Activated T-helper 17 cell treated with anti-CD3 and anti-CD28 coated beads, Interleukin-2, amount 50 U/mL, for 72 hours (primary cell): ENCODE measurements at regions not wholly inside any gene's neighbourhood (a gene's known extent, or its start where the extent isn't known, plus 50 kb on each side); places are given as distances from the start of the nearest gene placed in this dataset.

Experiments
- ATAC-seq: fragments of 150-1000 bp; cut with Tn5 transposase; replicated peaks from 2 replicates; pipeline ENCODE4 v1.10.0; 2021; ENCODE audit warnings: mild to moderate bottlenecking, moderate library complexity
- H3K27ac Mint-ChIP-seq: one replicate; pipeline ENCODE4 v1.8.0; 2022; ENCODE audit warnings: mixed read lengths
- H3K27me3 Mint-ChIP-seq: one replicate; pipeline ENCODE4 v1.8.0; 2022; ENCODE audit warnings: mixed read lengths
- H3K36me3 Mint-ChIP-seq: one replicate; pipeline ENCODE4 v1.8.0; 2022; ENCODE audit warnings: low read depth, mild to moderate bottlenecking, mixed read lengths
- H3K4me1 Mint-ChIP-seq: one replicate; pipeline ENCODE4 v1.8.0; 2022; ENCODE audit warnings: mixed read lengths
- H3K4me3 Mint-ChIP-seq: one replicate; pipeline ENCODE4 v1.8.0; 2022; ENCODE audit warnings: mild to moderate bottlenecking, mixed read lengths
- H3K9me3 Mint-ChIP-seq: one replicate; pipeline ENCODE4 v1.8.0; 2022; ENCODE audit warnings: mixed read lengths

GRCh38 chr7:17118412-17118811, 180.0 kb upstream of the AHR start:
- Mint-ChIP-seq H3K36me3 (no peaks in the 10 kb centered on the region), H3K27ac (no peak overlapping the region), H3K4me1 (peaks cover 13% of the 10 kb centered on the region), H3K9me3 (peaks cover 6% of the 10 kb centered on the region), H3K27me3 (no peaks in the 10 kb centered on the region), H3K4me3 (no peak overlapping the region)
- no peak for ATAC-seq

GRCh38 chr7:17120756-17121155, 177.7 kb upstream of the AHR start:
- Mint-ChIP-seq H3K27ac (no peak overlapping the region), H3K36me3 (no peaks in the 10 kb centered on the region)

DNA sequence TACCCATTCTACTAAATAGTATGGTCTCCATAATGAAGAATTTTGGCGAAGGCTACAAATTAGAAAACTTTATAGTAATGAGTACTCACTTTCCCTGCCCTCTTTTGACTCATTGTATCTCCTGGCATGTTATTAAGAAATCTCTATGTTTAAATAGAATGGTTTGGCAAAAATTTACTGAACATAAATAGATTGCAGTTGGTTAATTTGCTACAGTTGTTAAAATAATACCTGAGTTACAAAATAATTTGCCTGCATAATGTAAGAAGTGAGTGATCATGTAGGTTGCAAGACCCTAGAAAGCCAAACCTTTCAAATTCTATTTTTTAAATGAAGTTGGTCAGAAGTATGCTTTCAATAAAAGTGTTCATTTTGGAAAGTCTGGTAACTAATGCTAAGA, 176.8 kb upstream of the AHR start:
- Mint-ChIP-seq H3K4me1 (peaks cover 27% of the 10 kb centered on the region), H3K9me3 (no peaks in the 10 kb centered on the region), H3K27me3 (no peaks in the 10 kb centered on the region), H3K27ac (no peak overlapping the region), H3K4me3 (no peak overlapping the region), H3K36me3 (no peaks in the 10 kb centered on the region)
- no peak for ATAC-seq

More at GRCh38 chr7:17120756-17121155, 177.7 kb upstream of the AHR start:
- ATAC-seq = no peak
- Mint-ChIP-seq H3K9me3 (no peaks in the 10 kb centered on the region), H3K4me3 (no peak overlapping the region), H3K27me3 (no peaks in the 10 kb centered on the region), H3K4me1 (peaks cover 20% of the 10 kb centered on the region)

DNA sequence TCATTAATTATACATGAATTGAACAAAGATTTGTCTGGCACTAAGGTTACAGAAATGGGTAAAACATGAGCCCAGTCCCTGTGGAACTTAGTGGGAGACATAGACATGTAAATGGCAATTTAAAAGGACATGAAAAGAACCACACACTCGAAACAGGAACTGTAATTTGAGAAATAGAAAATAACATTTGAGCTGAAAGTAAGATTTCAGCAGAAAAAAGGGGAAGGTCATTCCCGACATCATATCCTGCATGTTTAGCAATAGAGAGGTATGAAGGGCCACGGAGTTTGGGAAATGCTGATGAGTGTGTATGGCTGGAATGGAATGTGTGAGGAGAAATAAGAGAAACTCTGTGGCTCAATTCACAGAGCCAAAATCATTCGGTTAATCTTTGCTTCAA, 175.4 kb upstream of the AHR start:
- H3K36me3 Mint-ChIP-seq = no peaks in the 10 kb centered on the region
- H3K4me3 Mint-ChIP-seq = peak overlapping the region; percentile 22
- H3K4me1 Mint-ChIP-seq = peaks cover 30% of the 10 kb centered on the region
- no peak for ATAC-seq
- H3K27ac Mint-ChIP-seq = no peak overlapping the region
- H3K9me3 Mint-ChIP-seq = peaks cover 8% of the 10 kb centered on the region
- no peaks in the 10 kb centered on the region for H3K27me3 Mint-ChIP-seq

- H3K9me3 Mint-ChIP-seq = peaks cover 11% of the 10 kb centered on the region
- H3K4me3 Mint-ChIP-seq = peak overlapping the region; percentile 59
- H3K27me3 Mint-ChIP-seq = no peaks in the 10 kb centered on the region
- ATAC-seq = peak; percentile 85
- H3K27ac Mint-ChIP-seq = peak overlapping the region; percentile 74
- H3K36me3 Mint-ChIP-seq = no peaks in the 10 kb centered on the region
- peaks cover 34% of the 10 kb centered on the region for H3K4me1 Mint-ChIP-seq
Measured at GRCh38 chr7:17126413-17127268, 171.8 kb upstream of the AHR start.

GRCh38 chr7:17129218-17129617, 169.2 kb upstream of the AHR start:
- Mint-ChIP-seq H3K36me3 (no peaks in the 10 kb centered on the region), H3K4me3 (no peak overlapping the region), H3K9me3 (peaks cover 13% of the 10 kb centered on the region), H3K4me1 (peaks cover 32% of the 10 kb centered on the region), H3K27me3 (no peaks in the 10 kb centered on the region), H3K27ac (no peak overlapping the region)
- no peak for ATAC-seq

- no peak overlapping the region for H3K27ac Mint-ChIP-seq
- no peak for ATAC-seq
Measured at GRCh38 chr7:17130281-17131059, 168.0 kb upstream of the AHR start.

GRCh38 chr7:17131060-17131345, 167.4 kb upstream of the AHR start:
- Mint-ChIP-seq H3K36me3 (no peaks in the 10 kb centered on the region), H3K4me3 (peak overlapping the region; percentile 8), H3K4me1 (peaks cover 43% of the 10 kb centered on the region), H3K9me3 (peaks cover 13% of the 10 kb centered on the region), H3K27me3 (no peaks in the 10 kb centered on the region), H3K27ac (no peak overlapping the region)
- no peak for ATAC-seq

More at GRCh38 chr7:17130281-17131059, 168.0 kb upstream of the AHR start:
- Mint-ChIP-seq H3K4me3 (peak overlapping the region; percentile 8), H3K27me3 (no peaks in the 10 kb centered on the region), H3K4me1 (peaks cover 41% of the 10 kb centered on the region), H3K9me3 (peaks cover 13% of the 10 kb centered on the region), H3K36me3 (no peaks in the 10 kb centered on the region)

GRCh38 chr7:17131983-17132655, 166.3 kb upstream of the AHR start:
- no peak overlapping the region for H3K4me3 Mint-ChIP-seq
- no peak for ATAC-seq
- H3K4me1 Mint-ChIP-seq = peaks cover 37% of the 10 kb centered on the region
- H3K27ac Mint-ChIP-seq = no peak overlapping the region
- peaks cover 10% of the 10 kb centered on the region for H3K9me3 Mint-ChIP-seq
- no peaks in the 10 kb centered on the region for H3K36me3 Mint-ChIP-seq
- H3K27me3 Mint-ChIP-seq = no peaks in the 10 kb centered on the region

- H3K36me3 Mint-ChIP-seq = no peaks in the 10 kb centered on the region
- H3K4me3 Mint-ChIP-seq = no peak overlapping the region
- peaks cover 33% of the 10 kb centered on the region for H3K4me1 Mint-ChIP-seq
- no peak overlapping the region for H3K27ac Mint-ChIP-seq
- peaks cover 6% of the 10 kb centered on the region for H3K9me3 Mint-ChIP-seq
- no peaks in the 10 kb centered on the region for H3K27me3 Mint-ChIP-seq
- no peak for ATAC-seq
Measured at GRCh38 chr7:17132726-17133125, 165.7 kb upstream of the AHR start.

DNA sequence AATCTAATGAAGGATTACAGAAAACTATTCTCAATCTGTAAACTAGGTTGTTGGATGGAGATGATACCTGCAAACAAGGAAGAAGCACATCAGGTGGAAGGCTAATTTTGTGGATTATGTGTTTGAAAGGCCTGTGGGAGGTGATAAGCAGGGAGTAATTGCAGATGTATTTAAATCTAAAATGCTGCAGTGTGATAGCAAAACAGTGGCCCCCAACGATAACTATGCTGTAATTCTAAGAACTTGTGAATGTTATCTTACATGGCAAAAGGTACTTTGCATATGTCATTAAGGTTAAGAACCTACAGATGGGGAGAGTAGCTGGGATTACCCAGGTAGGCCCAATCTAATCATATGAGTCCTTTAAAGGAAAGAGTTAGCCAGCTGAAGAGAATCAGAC, 164.5 kb upstream of the AHR start:
- Mint-ChIP-seq H3K27ac (peak overlapping the region; percentile 41), H3K27me3 (no peaks in the 10 kb centered on the region), H3K4me3 (peak overlapping the region; percentile 51), H3K36me3 (no peaks in the 10 kb centered on the region), H3K4me1 (peaks cover 42% of the 10 kb centered on the region), H3K9me3 (peaks cover 3% of the 10 kb centered on the region)
- ATAC-seq = no peak

DNA sequence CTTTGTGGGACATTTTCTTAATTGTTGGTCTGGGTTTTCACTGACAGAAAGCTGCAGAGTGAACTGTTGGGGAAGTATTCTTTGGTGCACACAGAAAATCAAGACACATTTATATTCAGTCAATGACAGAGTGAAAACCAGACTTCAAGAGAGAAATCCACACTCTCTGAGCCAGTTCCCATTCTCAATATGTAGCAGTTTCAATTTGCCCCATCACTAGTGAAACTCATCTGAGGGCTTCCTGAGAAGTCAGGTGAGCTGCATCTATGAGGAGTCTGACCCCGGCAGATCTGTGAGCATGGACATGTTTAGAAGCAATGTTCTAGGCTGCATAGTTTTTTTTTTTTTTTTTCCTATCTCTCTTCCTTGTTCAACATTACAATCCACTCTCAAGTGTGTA, 163.7 kb upstream of the AHR start:
- H3K4me1 Mint-ChIP-seq = peaks cover 50% of the 10 kb centered on the region
- H3K27ac Mint-ChIP-seq = peak overlapping the region; percentile 41
- no peaks in the 10 kb centered on the region for H3K36me3 Mint-ChIP-seq
- H3K27me3 Mint-ChIP-seq = no peaks in the 10 kb centered on the region
- peak; percentile 60 for ATAC-seq
- peaks cover 3% of the 10 kb centered on the region for H3K9me3 Mint-ChIP-seq
- peak overlapping the region; percentile 51 for H3K4me3 Mint-ChIP-seq

- peak overlapping the region; percentile 41 for H3K27ac Mint-ChIP-seq
Measured at GRCh38 chr7:17136126-17136525, 162.3 kb upstream of the AHR start.

DNA sequence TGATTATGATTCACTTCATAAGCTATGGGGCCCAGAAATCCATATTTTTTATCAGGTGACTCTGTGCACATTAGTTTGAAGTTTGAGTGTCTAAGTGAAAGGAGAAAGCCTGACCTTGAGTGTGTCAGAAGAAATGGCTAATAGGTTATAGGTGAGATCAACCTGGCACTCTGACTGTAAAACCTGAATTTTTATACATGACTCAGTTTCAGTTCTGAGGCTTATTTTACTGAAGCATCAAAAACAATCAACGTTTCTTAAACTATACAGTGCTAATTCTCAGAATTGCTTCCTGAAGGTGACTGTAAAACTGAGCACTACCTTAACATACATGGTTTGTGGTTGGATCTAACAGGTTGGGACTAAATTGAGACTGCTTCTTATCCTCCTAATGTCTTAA, 159.4 kb upstream of the AHR start:
- Mint-ChIP-seq H3K4me1 (peaks cover 56% of the 10 kb centered on the region), H3K27me3 (no peaks in the 10 kb centered on the region), H3K4me3 (peak overlapping the region; percentile 72), H3K36me3 (no peaks in the 10 kb centered on the region), H3K9me3 (peaks cover 4% of the 10 kb centered on the region), H3K27ac (peak overlapping the region; percentile 93)
- ATAC-seq = peak; percentile 84

More at GRCh38 chr7:17136126-17136525, 162.3 kb upstream of the AHR start:
- H3K27me3 Mint-ChIP-seq = no peaks in the 10 kb centered on the region
- peak; percentile 20 for ATAC-seq
- H3K36me3 Mint-ChIP-seq = no peaks in the 10 kb centered on the region
- H3K4me3 Mint-ChIP-seq = peak overlapping the region; percentile 51
- H3K9me3 Mint-ChIP-seq = peaks cover 3% of the 10 kb centered on the region
- peaks cover 44% of the 10 kb centered on the region for H3K4me1 Mint-ChIP-seq
